ENCODE measurements at regions not wholly inside any gene's neighbourhood (a gene's known extent, or its start where the extent isn't known, plus 50 kb on each side); places are given as distances from the start of the nearest gene placed in this dataset.

GRCh38 chr10:53130337-53130736 is 357.8 kb upstream of the MBL2 start:
- TF ChIP-seq CTCF (IDR thresholded peaks at IDR 0.05) = no peak
- no peak for TF ChIP-seq POLR2A (IDR thresholded peaks at IDR 0.05)

All from esophagus squamous epithelium (tissue), 4 donors.